ENCODE measurements at regions not wholly inside any gene's neighbourhood (a gene's known extent, or its start where the extent isn't known, plus 50 kb on each side); places are given as distances from the start of the nearest gene placed in this dataset.

- Histone ChIP-seq H3K27me3 (ENCODE audit: low read depth, low read length) (0 out of 2 replicates have a peak, but pooled peaks cover 3% of the 10 kb centered on the region), H3K4me2 (ENCODE audit: low read length) (no peak overlapping the region), H3K36me3 (replicated peaks; ENCODE audit: low read depth, low read length) (no peaks in the 10 kb centered on the region), H3K79me2 (ENCODE audit: low read length) (no peaks in the 10 kb centered on the region), H4K20me1 (ENCODE audit: insufficient read depth, low read length) (no peaks in the 10 kb centered on the region), H3K4me1 (ENCODE audit: low read length) (no peaks in the 10 kb centered on the region), H3K9me3 (ENCODE audit: insufficient read depth, low read length) (no peaks in the 10 kb centered on the region), H3K4me3 (ENCODE audit: low read length) (no peak overlapping the region), H2AFZ (ENCODE audit: low read depth, low read length) (no peak overlapping the region), H3K9ac (ENCODE audit: low read length) (no peak overlapping the region), H3K27ac (ENCODE audit: low read length) (no peak overlapping the region)
- TF ChIP-seq CTCF (IDR thresholded peaks at IDR 0.05; ENCODE audit: low read depth, low read length), result no peak
Observed at GRCh38 chr3:117671722-117672318, 962.2 kb downstream of the TUSC7 start.

GRCh38 chr3:117674321-117674720, 964.7 kb downstream of the TUSC7 start:
- Histone ChIP-seq H3K4me3 (ENCODE audit: low read length) (no peak overlapping the region), H2AFZ (ENCODE audit: low read depth, low read length) (no peak overlapping the region), H3K9me3 (ENCODE audit: insufficient read depth, low read length) (no peaks in the 10 kb centered on the region), H3K4me2 (ENCODE audit: low read length) (no peak overlapping the region), H3K9ac (ENCODE audit: low read length) (no peak overlapping the region), H3K4me1 (ENCODE audit: low read length) (no peaks in the 10 kb centered on the region), H3K27me3 (ENCODE audit: low read depth, low read length) (no peaks in the 10 kb centered on the region), H3K27ac (ENCODE audit: low read length) (no peak overlapping the region), H3K36me3 (replicated peaks; ENCODE audit: low read depth, low read length) (no peaks in the 10 kb centered on the region), H3K79me2 (ENCODE audit: low read length) (no peaks in the 10 kb centered on the region), H4K20me1 (ENCODE audit: insufficient read depth, low read length) (no peaks in the 10 kb centered on the region)
- TF ChIP-seq EZH2phosphoT487 (IDR thresholded peaks at IDR 0.05; ENCODE audit: low read depth) (no peak), CTCF (IDR thresholded peaks at IDR 0.05; ENCODE audit: low read depth, low read length) (no peak)

DNA sequence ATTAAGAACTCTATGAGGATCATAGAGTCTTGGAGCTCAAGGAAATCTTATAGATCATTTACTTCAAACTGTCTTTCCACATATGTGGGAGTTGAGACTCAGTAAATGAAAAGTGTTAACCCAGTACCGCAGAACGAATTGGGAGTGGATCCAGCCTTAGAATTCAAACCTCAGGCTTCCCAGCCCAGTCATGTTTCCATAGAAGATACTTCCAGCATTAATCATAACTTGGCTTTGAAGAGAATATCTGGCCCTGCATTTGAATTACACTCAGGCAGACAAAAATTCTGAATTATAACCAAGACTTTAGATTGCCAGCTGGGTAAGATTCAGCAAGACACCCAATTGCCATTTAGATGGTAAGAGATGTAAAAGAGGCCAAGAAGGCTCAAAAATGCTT, 972.0 kb downstream of the TUSC7 start:
- H3K36me3 ChIP-seq (replicated peaks; ENCODE audit: low read depth, low read length), result no peaks in the 10 kb centered on the region
- TF ChIP-seq EZH2phosphoT487 (IDR thresholded peaks at IDR 0.05; ENCODE audit: low read depth) (no peak), CTCF (IDR thresholded peaks at IDR 0.05; ENCODE audit: low read depth, low read length) (no peak)
- no peaks in the 10 kb centered on the region for H3K79me2 ChIP-seq (ENCODE audit: low read length)
- H3K4me2 ChIP-seq (ENCODE audit: low read length), result no peak overlapping the region
- H3K4me1 ChIP-seq (ENCODE audit: low read length), result no peaks in the 10 kb centered on the region
- H3K27me3 ChIP-seq (ENCODE audit: low read depth, low read length), result no peaks in the 10 kb centered on the region
- no peak overlapping the region for H3K9ac ChIP-seq (ENCODE audit: low read length)
- H3K27ac ChIP-seq (ENCODE audit: low read length), result no peak overlapping the region
- H4K20me1 ChIP-seq (ENCODE audit: insufficient read depth, low read length), result no peaks in the 10 kb centered on the region
- no peak overlapping the region for H2AFZ ChIP-seq (ENCODE audit: low read depth, low read length)
- H3K4me3 ChIP-seq (ENCODE audit: low read length), result no peak overlapping the region
- no peaks in the 10 kb centered on the region for H3K9me3 ChIP-seq (ENCODE audit: insufficient read depth, low read length)

DNA sequence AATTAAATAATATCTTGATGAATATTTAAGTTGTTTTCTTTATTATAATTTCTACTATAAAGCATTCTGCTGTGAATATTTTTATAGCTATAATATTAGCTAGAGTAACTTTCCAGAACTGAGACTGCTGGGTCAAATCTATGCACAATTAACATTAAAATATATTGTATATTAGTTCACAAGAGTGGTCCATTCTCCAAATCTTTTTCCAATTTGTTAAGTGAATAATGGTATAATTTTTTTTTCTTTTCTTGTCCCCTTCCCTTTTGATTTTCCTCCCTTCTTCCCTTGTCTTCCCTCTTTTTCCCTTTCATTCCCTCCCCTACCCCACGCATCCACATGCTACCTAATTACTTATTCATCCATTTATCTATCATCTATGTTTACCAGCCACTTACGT, 977.5 kb downstream of the TUSC7 start:
- Histone ChIP-seq H2AFZ (ENCODE audit: low read depth, low read length) (no peak overlapping the region), H3K9me3 (ENCODE audit: insufficient read depth, low read length) (no peaks in the 10 kb centered on the region), H3K36me3 (replicated peaks; ENCODE audit: low read depth, low read length) (no peaks in the 10 kb centered on the region), H3K4me3 (ENCODE audit: low read length) (no peak overlapping the region), H3K9ac (ENCODE audit: low read length) (no peak overlapping the region), H3K4me2 (ENCODE audit: low read length) (no peak overlapping the region), H3K27me3 (ENCODE audit: low read depth, low read length) (no peaks in the 10 kb centered on the region), H4K20me1 (ENCODE audit: insufficient read depth, low read length) (no peaks in the 10 kb centered on the region), H3K4me1 (ENCODE audit: low read length) (no peaks in the 10 kb centered on the region), H3K79me2 (ENCODE audit: low read length) (no peaks in the 10 kb centered on the region), H3K27ac (ENCODE audit: low read length) (no peak overlapping the region)
- no peak for TF ChIP-seq EZH2phosphoT487 (IDR thresholded peaks at IDR 0.05; ENCODE audit: low read depth)
- no peak for TF ChIP-seq CTCF (IDR thresholded peaks at IDR 0.05; ENCODE audit: low read depth, low read length)

Data from OCI-LY3 (cell line).